ENCODE measurements at regions not wholly inside any gene's neighbourhood (a gene's known extent, or its start where the extent isn't known, plus 50 kb on each side); places are given as distances from the start of the nearest gene placed in this dataset.

GRCh38 chr4:114538012-114538617 is 60.5 kb upstream of the UGT8 start:
- no peak for DNase-seq

- DNase-seq: no peak
These were observed 58.6 kb upstream of the UGT8 start for GRCh38 chr4:114539985-114540384.

GRCh38 chr4:114547340-114548134 is 51.1 kb upstream of the UGT8 start:
- DNase-seq: no peak

Data from renal pelvis (tissue), 1 donor.